Muscle layer of colon (tissue), 2 donors: ENCODE measurements at regions not wholly inside any gene's neighbourhood (a gene's known extent, or its start where the extent isn't known, plus 50 kb on each side); places are given as distances from the start of the nearest gene placed in this dataset.

ENCODE experiments used
- H3K27ac ChIP-seq: one replicate; pipeline ENCODE4 v1.7.0; 2013; ENCODE audit warnings: low read depth, mild to moderate bottlenecking, low read length, moderate library complexity
- H3K27me3 ChIP-seq, 2 donors: one replicate each; pipeline ENCODE4 v1.7.0; 2013; ENCODE audit warnings: low read length in 2 of 2, mild to moderate bottlenecking in 2 of 2; ENCODE audit not compliant: insufficient read depth in 2 of 2, control insufficient read depth in 1 of 2
- H3K36me3 ChIP-seq: one replicate; pipeline ENCODE4 v1.7.0; 2013; ENCODE audit warnings: mild to moderate bottlenecking, low read length; ENCODE audit not compliant: insufficient read depth
- H3K4me1 ChIP-seq: one replicate; pipeline ENCODE4 v1.7.0; 2013; ENCODE audit warnings: mild to moderate bottlenecking, low read length; ENCODE audit not compliant: insufficient read depth
- H3K4me3 ChIP-seq, 2 donors: one replicate each; pipeline ENCODE4 v1.7.0; 2013; ENCODE audit warnings: low read length in 2 of 2, low read depth in 1 of 2, mild to moderate bottlenecking in 1 of 2, moderate library complexity in 1 of 2
- H3K9ac ChIP-seq: one replicate; pipeline ENCODE4 v1.7.0; 2013; ENCODE audit warnings: low read length
- H3K9me3 ChIP-seq: one replicate; pipeline ENCODE4 v1.7.0; 2013; ENCODE audit warnings: mild to moderate bottlenecking, low read length
- donor health status: abdominal sarcoma.
- donor health status: Adenocarcinoma of cecum.

DNA sequence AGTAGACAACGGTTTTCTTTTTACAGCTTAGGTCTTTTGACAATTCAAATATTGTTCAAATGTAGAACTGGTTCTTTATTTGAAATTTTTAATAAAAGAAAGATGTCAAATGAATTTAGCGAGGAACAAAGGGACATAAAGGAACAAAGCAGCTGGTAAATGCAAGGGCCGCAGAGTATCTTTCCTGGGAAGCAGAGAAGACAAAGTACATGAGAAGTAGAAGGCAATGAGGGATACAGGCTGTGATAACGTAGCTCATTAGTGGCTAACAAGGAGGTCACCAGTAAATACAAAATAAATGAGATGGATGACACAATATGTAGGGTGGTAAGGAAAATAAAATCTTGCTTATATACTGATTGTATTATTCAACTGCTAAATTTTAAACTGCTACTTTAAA, 762.8 kb downstream of the VGLL3 start:
- Histone ChIP-seq H3K4me1 (no peaks in the 10 kb centered on the region), H3K9me3 (no peaks in the 10 kb centered on the region), H3K4me3 (no peak overlapping the region), H3K27me3 (no peaks in the 10 kb centered on the region), H3K36me3 (no peaks in the 10 kb centered on the region), H3K27ac (no peak overlapping the region), H3K9ac (no peak overlapping the region)

DNA sequence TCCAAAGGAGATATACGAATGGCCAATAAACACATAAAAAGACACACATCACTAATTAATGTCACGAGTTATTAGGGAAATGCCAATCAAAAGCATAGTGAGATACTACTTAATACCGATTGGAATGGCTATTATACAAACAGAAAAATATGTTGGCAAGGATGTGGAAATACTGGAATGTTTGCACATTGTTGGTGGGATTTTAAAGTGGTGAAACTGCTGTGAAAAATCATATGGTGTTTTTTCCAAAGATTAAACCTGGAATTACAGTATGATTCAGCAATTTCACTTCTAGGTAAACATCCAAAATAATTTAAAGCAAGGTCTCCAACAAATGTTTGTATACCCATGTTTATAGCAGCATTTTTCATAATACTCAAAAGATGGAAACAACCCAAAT, 765.5 kb downstream of the VGLL3 start:
- no peak overlapping the region for H3K9ac ChIP-seq
- no peaks in the 10 kb centered on the region for H3K4me1 ChIP-seq

DNA sequence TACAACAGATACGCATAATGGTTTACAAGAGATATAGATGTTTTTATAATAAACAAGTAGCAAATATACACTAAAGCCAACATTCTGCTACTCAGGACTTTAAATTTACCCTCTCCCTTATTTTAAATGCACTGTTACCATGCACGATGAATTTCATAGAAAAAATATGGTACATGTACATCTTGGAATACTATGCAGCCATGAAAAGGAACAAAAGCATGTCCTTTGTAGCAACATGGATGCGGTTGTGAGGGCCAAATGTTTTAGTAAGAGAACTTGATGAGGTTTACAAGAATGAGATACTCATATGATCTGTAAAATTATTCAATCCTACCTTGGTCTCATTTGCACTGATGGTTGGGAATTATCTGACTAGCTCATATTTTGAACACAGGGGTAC, 769.3 kb downstream of the VGLL3 start:
- Histone ChIP-seq H3K4me3 (no peak overlapping the region), H3K9me3 (no peaks in the 10 kb centered on the region), H3K27me3 (no peaks in the 10 kb centered on the region), H3K4me1 (no peaks in the 10 kb centered on the region), H3K9ac (no peak overlapping the region), H3K36me3 (no peaks in the 10 kb centered on the region), H3K27ac (no peak overlapping the region)

More for the DNA sequence above, 765.5 kb downstream of the VGLL3 start:
- no peaks in the 10 kb centered on the region for H3K36me3 ChIP-seq
- H3K9me3 ChIP-seq = no peaks in the 10 kb centered on the region
- H3K27me3 ChIP-seq = no peaks in the 10 kb centered on the region
- H3K27ac ChIP-seq = no peak overlapping the region
- no peak overlapping the region for H3K4me3 ChIP-seq

DNA sequence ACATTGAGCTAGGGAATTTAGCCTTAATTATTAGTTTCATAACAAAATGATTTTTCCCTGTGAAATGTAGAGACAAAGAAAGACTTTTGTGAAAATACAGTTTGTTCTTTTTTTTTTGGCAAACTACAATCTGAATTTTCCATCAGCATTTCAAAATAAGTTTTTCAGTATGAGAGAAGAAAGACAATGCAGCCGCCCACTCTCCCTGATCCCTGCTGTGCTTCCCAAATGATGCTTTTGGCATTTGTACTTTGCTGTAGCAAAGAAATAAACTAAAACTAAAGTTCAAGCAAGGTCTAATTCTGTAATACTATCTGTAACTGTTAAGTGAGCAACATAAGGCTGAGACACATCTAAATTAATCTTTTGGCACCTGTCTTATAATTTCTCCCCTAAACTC, 782.2 kb downstream of the VGLL3 start:
- H3K9me3 ChIP-seq = no peaks in the 10 kb centered on the region
- no peak overlapping the region for H3K27ac ChIP-seq
- H3K9ac ChIP-seq = no peak overlapping the region
- H3K4me1 ChIP-seq = peaks cover 4% of the 10 kb centered on the region
- H3K4me3 ChIP-seq = no peak overlapping the region
- H3K36me3 ChIP-seq = no peaks in the 10 kb centered on the region
- H3K27me3 ChIP-seq = no peaks in the 10 kb centered on the region

DNA sequence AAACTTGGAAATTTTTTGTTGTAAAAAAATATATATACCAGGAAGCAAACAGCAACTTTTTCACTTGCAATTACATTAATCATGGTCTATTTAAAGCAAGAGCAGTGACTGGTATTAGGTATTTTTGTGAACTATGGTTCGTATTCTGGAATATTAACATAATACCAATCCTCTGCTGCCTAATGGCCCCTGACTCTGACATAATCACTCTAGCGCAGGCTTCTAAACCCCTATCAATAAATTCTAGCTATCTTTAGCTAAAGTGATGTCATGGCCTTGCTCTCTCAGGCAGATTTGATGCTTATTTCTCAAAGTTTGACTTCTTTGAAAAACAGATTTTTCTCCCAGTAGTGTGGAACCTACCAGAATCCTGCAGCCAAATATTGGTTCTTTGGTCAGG, 808.3 kb downstream of the VGLL3 start:
- Histone ChIP-seq H3K4me1 (peaks cover 4% of the 10 kb centered on the region), H3K27ac (no peak overlapping the region), H3K9me3 (no peaks in the 10 kb centered on the region), H3K9ac (no peak overlapping the region), H3K36me3 (no peaks in the 10 kb centered on the region), H3K27me3 (no peaks in the 10 kb centered on the region), H3K4me3 (no peak overlapping the region)

DNA sequence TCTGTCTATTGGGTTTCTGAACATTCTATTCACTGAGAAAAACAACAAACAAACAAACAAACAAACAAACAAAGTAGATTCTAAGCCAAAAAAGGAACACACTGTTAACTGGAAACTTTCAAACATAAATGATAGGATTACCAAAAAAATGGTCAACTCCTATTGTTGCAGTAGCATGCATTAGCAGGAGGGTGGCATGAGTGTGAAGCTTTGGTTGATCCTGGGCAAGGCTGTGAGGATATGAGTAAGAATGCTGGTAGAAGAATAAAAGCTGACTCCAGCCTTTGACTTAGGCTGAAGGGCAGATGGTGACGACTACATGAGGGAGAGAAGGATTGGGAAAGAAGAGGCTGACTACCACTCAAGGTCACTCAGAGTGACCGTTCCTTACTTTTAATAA, 810.3 kb downstream of the VGLL3 start:
- Histone ChIP-seq H3K9me3 (no peaks in the 10 kb centered on the region), H3K9ac (no peak overlapping the region), H3K4me1 (peaks cover 4% of the 10 kb centered on the region), H3K4me3 (no peak overlapping the region), H3K27ac (no peak overlapping the region), H3K27me3 (no peaks in the 10 kb centered on the region), H3K36me3 (no peaks in the 10 kb centered on the region)

DNA sequence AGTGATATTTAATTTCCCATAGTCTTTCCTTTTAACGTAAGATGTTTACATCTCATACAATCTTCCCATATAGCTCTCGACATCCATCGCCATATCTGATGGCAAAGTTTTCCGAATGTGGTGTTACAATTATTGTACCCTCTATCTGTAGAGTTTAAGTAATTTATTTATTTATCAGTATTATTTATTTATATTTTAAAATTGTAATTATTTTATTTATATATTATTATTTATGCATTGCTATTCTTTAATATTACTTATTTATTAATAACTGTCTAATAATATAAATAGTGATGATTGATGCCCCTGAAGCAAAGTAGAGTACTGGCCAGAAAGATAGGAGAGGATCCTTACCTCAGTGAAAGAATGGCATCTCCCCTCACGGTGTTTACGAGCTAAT, 812.9 kb downstream of the VGLL3 start:
- no peak overlapping the region for H3K27ac ChIP-seq
- H3K4me1 ChIP-seq = peaks cover 12% of the 10 kb centered on the region
- H3K36me3 ChIP-seq = no peaks in the 10 kb centered on the region
- no peak overlapping the region for H3K4me3 ChIP-seq
- no peaks in the 10 kb centered on the region for H3K9me3 ChIP-seq
- H3K27me3 ChIP-seq = no peaks in the 10 kb centered on the region
- H3K9ac ChIP-seq = no peak overlapping the region

DNA sequence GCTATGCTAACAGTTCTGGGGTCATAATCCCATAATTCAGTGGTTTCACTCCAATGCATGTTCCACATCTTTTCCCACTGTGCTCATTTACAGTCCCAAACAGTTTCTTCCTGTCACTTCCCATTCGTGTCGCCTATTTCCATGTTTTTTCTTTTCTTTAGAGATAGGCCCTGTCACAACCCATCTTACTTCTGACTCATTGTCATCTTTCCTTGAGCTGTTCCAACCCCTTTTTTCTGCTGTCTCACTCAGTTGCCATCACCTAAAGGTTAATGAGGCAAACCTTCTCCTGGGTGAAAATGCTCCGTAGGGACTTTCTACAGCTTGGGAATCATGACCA, 814.5 kb downstream of the VGLL3 start:
- H3K36me3 ChIP-seq = no peaks in the 10 kb centered on the region
- no peaks in the 10 kb centered on the region for H3K9me3 ChIP-seq
- peaks cover 12% of the 10 kb centered on the region for H3K4me1 ChIP-seq
- no peaks in the 10 kb centered on the region for H3K27me3 ChIP-seq
- no peak overlapping the region for H3K4me3 ChIP-seq
- no peak overlapping the region for H3K9ac ChIP-seq
- H3K27ac ChIP-seq = no peak overlapping the region

DNA sequence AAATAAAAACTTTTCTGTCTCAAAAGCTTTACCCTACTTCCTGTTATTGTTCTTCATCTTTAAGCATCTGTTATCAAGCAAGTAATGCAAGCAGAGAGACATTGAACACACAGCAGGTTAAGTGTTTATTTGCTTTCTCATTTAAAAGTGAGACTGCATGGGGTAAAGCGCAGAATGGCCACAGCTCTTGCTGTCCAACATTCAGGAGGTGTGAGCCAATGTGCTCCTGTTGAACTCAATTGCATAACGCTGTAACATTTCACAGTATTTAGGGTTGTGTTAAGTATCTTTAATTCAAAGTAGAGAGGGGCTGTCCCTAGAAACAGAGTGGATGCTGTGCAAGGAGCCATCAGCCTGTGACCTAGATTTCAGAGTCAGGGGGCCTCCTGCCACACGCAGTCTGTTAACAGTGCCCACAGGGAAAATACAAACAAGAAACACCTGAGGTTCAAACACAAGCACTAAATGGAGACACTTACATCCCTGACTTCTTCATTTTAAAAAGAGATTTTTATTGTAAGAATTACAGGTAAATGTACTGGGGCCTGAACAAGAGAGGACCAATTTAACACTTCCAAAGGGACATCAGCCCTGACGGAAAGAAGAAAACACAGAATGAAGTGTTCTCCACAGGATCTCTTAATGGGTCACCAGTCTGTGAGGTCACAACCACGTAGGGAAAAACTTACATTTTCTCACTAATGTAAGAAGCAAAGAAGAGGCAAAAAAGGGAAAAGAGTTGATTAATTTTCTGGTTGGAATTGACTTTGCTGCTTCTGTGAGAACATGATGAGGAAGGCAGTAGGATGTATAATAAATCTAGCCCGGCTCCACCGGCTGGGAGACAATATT, 815.1 kb downstream of the VGLL3 start:
- Histone ChIP-seq H3K27me3 (no peaks in the 10 kb centered on the region), H3K36me3 (no peaks in the 10 kb centered on the region), H3K4me1 (peaks cover 12% of the 10 kb centered on the region), H3K9ac (no peak overlapping the region), H3K4me3 (no peak overlapping the region), H3K9me3 (no peaks in the 10 kb centered on the region), H3K27ac (no peak overlapping the region)

DNA sequence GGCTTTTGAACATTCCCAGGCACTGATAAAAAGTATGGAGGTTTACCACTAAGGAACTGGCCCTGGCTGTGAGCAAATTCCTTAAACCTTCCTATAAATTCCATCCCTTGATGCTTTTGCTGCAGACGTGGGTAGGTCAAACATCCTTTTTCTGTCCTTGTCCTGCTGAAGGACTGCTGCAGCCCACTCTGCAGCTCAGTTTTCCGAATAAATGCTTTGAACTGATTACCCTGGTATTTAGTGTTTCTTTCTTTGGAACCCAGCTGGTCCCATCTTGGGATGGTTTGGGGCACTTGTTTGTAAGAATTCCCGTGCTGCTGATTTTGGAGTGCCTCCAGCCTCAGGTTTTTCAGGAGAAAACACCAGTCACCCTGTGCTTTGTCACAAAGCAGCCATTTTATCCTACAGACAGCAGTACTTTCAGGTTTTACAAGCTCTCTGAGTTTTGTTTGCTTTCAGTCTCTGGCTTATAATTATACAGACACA, 815.9 kb downstream of the VGLL3 start:
- Histone ChIP-seq H3K4me1 (peaks cover 12% of the 10 kb centered on the region), H3K27ac (no peak overlapping the region), H3K4me3 (no peak overlapping the region), H3K9me3 (no peaks in the 10 kb centered on the region), H3K27me3 (no peaks in the 10 kb centered on the region), H3K36me3 (no peaks in the 10 kb centered on the region), H3K9ac (no peak overlapping the region)

DNA sequence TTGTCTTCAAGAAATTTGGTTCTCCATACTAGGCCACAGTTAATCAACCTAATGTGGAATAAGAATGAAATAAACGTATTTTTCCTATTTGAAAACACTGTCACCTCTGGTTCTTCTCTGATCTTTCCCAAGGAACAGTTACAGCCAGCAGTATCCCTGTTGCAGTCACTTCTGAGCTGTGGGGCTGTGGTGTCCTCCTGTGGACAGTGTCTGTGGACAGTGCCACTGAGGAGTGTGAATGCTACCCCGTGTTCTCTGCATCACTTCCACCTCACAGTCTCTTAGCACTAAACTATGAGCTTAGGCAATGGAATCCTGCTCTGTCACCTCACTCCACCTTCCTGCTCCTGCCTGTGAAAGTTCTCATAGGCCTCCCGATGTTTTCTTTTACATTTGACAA, 817.5 kb downstream of the VGLL3 start:
- no peak overlapping the region for H3K27ac ChIP-seq
- H3K36me3 ChIP-seq = no peaks in the 10 kb centered on the region
- H3K4me1 ChIP-seq = peaks cover 8% of the 10 kb centered on the region
- H3K27me3 ChIP-seq = no peaks in the 10 kb centered on the region
- no peaks in the 10 kb centered on the region for H3K9me3 ChIP-seq
- no peak overlapping the region for H3K9ac ChIP-seq
- no peak overlapping the region for H3K4me3 ChIP-seq

DNA sequence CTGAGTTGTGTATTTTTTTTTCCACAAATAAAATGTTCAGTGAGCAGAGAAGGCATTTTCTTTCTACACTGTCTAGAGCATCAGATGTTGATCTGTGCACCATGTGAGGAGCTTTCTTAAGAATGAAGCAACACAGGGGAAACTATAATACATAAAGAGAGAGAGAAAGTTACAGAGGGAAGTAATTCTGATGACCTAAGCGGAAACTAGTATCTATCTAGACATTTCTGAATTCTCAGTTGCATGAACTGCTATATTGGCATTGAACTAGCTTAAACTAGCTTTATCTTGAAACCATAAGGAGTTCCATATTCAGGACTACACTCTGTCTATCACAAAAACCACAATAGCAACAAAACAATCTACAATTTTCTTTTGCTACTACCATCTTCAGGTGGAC, 822.4 kb downstream of the VGLL3 start:
- H3K9me3 ChIP-seq = no peaks in the 10 kb centered on the region
- no peaks in the 10 kb centered on the region for H3K36me3 ChIP-seq
- no peak overlapping the region for H3K9ac ChIP-seq
- no peaks in the 10 kb centered on the region for H3K27me3 ChIP-seq
- no peak overlapping the region for H3K27ac ChIP-seq
- H3K4me1 ChIP-seq = no peaks in the 10 kb centered on the region
- no peak overlapping the region for H3K4me3 ChIP-seq
